NB4 (cell line): ENCODE measurements at regions not wholly inside any gene's neighbourhood (a gene's known extent, or its start where the extent isn't known, plus 50 kb on each side); places are given as distances from the start of the nearest gene placed in this dataset.

ENCODE experiments used
- DNase-seq: peaks from one replicate; pipeline ENCODE4 v3.0.0; 2010; ENCODE audit warnings: low read depth
- H3K4me3 ChIP-seq: one replicate; pipeline ENCODE4 v1.5.1; 2011; ENCODE audit warnings: mild to moderate bottlenecking, low read depth, low read length, moderate library complexity
- CTCF ChIP-seq: IDR thresholded peaks from one replicate; pipeline ENCODE4 v1.5.1; 2012; ENCODE audit warnings: low read depth, low read length
- MYC ChIP-seq: IDR thresholded peaks from 2 replicates; pipeline ENCODE4 v1.6.1; 2011; ENCODE audit warnings: low read depth, low read length
- POLR2A ChIP-seq: IDR thresholded peaks from 2 replicates; pipeline ENCODE4 v1.6.1; 2011; ENCODE audit warnings: mild to moderate bottlenecking; ENCODE audit not compliant: insufficient read length; ENCODE audit errors: extremely low read depth
- TF ChIP-seq, protein P1 (sequence below): IDR thresholded peaks from 2 replicates; pipeline ENCODE4 v1.6.1; 2011; ENCODE audit warnings: low read depth, low read length

DNA sequence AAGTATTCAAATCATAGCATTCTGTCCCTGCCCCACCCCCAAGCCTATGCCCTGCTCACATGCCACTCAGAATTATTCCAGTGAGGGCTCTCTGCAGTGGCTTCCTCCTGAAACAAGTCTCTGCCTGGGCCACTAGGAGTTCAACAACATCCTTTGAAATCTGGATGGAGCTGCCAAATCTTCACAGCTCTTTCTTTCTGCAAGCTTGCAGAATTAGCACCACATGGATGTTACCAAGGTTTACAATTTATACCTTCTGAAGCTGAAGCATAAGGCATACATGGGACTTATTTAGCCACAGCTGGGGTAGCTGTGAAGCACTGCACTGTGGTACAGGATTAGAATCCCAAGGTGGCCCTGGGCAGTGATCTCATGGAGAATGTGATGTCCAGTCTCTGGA, 577.5 kb downstream of the CD109 start:
- TF ChIP-seq, protein P1, sequence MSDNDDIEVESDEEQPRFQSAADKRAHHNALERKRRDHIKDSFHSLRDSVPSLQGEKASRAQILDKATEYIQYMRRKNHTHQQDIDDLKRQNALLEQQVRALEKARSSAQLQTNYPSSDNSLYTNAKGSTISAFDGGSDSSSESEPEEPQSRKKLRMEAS: no peak
- TF ChIP-seq CTCF: no peak
- TF ChIP-seq POLR2A: no peak
- TF ChIP-seq MYC: no peak
- no peak for DNase-seq
- no peak overlapping the region for H3K4me3 ChIP-seq

DNA sequence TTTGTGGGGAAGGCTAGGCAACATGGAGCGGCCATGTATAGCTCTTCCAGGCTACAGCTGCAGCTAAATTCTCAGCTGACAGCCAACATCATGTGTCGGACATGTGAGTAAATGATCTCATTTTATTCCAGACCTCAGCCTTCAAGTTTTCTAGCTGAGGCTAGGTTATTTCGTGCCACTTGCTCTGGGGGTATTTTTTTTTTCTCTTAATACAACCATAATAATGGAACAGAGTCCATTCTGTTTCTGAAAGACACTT, 573.5 kb downstream of the CD109 start:
- DNase-seq: no peak
- TF ChIP-seq POLR2A: no peak
- TF ChIP-seq MYC: no peak
- TF ChIP-seq, protein P1: no peak
- no peak for TF ChIP-seq CTCF
- no peak overlapping the region for H3K4me3 ChIP-seq

DNA sequence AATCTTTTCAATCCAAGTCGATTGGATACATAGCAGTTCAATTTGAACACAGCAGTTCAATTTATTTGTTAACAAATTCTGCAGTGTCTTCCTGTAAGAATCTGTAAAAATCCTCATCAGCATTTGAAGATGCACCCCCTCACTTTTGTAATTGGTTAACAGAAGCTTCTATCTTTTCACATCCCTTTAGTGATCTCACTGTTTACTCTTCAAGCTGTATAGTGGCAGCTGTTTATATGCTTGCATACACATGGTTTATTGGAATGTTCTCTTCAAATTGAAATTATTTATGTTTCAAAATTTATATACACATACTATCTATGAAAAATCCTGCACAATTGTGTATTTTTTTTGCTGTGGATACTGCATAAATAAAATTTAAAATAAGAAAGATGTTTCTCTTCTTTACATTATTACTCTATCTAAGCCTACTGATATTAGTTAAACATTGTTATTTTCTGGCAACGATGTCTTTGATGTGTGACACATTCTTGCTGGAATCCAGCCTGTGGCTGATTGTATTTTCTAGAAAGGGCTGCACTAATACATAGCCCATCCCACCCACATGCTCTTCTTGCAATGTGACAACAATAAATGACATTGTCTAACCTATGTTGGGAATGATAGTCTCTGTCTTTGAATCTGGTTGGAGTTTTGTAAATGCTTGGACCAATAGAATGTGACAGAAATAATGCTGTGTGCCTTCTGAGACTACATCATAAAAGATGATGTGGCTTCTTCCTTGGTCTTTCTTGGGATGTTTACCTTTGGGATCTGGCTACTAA, 573.0 kb downstream of the CD109 start:
- TF ChIP-seq, protein P1: no peak
- TF ChIP-seq MYC (no peak), POLR2A (no peak), CTCF (no peak)
- H3K4me3 ChIP-seq: no peak overlapping the region
- no peak for DNase-seq

GRCh38 chr6:74259981-74260380, 564.0 kb downstream of the CD109 start:
- no peak overlapping the region for H3K4me3 ChIP-seq
- DNase-seq: no peak
- TF ChIP-seq, protein P1: no peak
- TF ChIP-seq CTCF: no peak
- TF ChIP-seq POLR2A: no peak
- no peak for TF ChIP-seq MYC

GRCh38 chr6:74256781-74257180, 560.8 kb downstream of the CD109 start:
- TF ChIP-seq MYC (no peak), POLR2A (no peak), CTCF (no peak)
- TF ChIP-seq, protein P1: no peak

More at GRCh38 chr6:74256781-74257180, 560.8 kb downstream of the CD109 start:
- no peak overlapping the region for H3K4me3 ChIP-seq
- no peak for DNase-seq
